ENCODE measurements at regions not wholly inside any gene's neighbourhood (a gene's known extent, or its start where the extent isn't known, plus 50 kb on each side); places are given as distances from the start of the nearest gene placed in this dataset.

GRCh38 chr1:229181419-229181818 lies 89.5 kb upstream of the RAB4A start:
- DNase-seq (ENCODE audit: low spot score) = no peak

- no peak for DNase-seq (ENCODE audit: low spot score)
Observed at GRCh38 chr1:229183588-229183987, 87.3 kb upstream of the RAB4A start.

- no peak for DNase-seq (ENCODE audit: low spot score)
Observed at GRCh38 chr1:229184066-229184465, 86.8 kb upstream of the RAB4A start.

- no peak for DNase-seq (ENCODE audit: low spot score)
Observed at GRCh38 chr1:229185963-229186362, 84.9 kb upstream of the RAB4A start.

- no peak for DNase-seq (ENCODE audit: low spot score)
Observed at GRCh38 chr1:229186373-229187056, 84.4 kb upstream of the RAB4A start.

- DNase-seq (ENCODE audit: low spot score) = no peak
Observed at GRCh38 chr1:229190057-229190575, 80.8 kb upstream of the RAB4A start.

- no peak for DNase-seq (ENCODE audit: low spot score)
Observed at GRCh38 chr1:229191066-229191674, 79.7 kb upstream of the RAB4A start.

GRCh38 chr1:229192031-229192430 lies 78.9 kb upstream of the RAB4A start:
- DNase-seq (ENCODE audit: low spot score) = no peak

GRCh38 chr1:229192853-229193252 lies 78.1 kb upstream of the RAB4A start:
- DNase-seq (ENCODE audit: low spot score) = no peak

- no peak for DNase-seq (ENCODE audit: low spot score)
Observed at GRCh38 chr1:229194096-229194495, 76.8 kb upstream of the RAB4A start.

- no peak for DNase-seq (ENCODE audit: low spot score)
Observed at GRCh38 chr1:229195246-229195645, 75.7 kb upstream of the RAB4A start.

GRCh38 chr1:229196404-229197264 lies 74.3 kb upstream of the RAB4A start:
- no peak for DNase-seq (ENCODE audit: low spot score)

GRCh38 chr1:229197265-229197585 lies 73.7 kb upstream of the RAB4A start:
- no peak for DNase-seq (ENCODE audit: low spot score)

GRCh38 chr1:229199261-229200243 lies 71.4 kb upstream of the RAB4A start:
- no peak for DNase-seq (ENCODE audit: low spot score)

- DNase-seq (ENCODE audit: low spot score) = no peak
Observed at GRCh38 chr1:229203030-229203751, 67.7 kb upstream of the RAB4A start.

- no peak for DNase-seq (ENCODE audit: low spot score)
Observed at GRCh38 chr1:229203991-229204632, 66.8 kb upstream of the RAB4A start.

- no peak for DNase-seq (ENCODE audit: low spot score)
Observed at GRCh38 chr1:229204921-229205777, 65.8 kb upstream of the RAB4A start.

GRCh38 chr1:229205854-229206253 lies 65.1 kb upstream of the RAB4A start:
- no peak for DNase-seq (ENCODE audit: low spot score)

GRCh38 chr1:229207916-229208315 lies 63.0 kb upstream of the RAB4A start:
- DNase-seq (ENCODE audit: low spot score) = no peak

All from mucosa of gallbladder (tissue), 1 donor.